ENCODE measurements at regions not wholly inside any gene's neighbourhood (a gene's known extent, or its start where the extent isn't known, plus 50 kb on each side); places are given as distances from the start of the nearest gene placed in this dataset.
"Not testable (repeated sequence)": the region's sequence is repeated elsewhere in the genome, so short reads cannot be mapped to it uniquely, and the experiment has no call there.

DNA sequence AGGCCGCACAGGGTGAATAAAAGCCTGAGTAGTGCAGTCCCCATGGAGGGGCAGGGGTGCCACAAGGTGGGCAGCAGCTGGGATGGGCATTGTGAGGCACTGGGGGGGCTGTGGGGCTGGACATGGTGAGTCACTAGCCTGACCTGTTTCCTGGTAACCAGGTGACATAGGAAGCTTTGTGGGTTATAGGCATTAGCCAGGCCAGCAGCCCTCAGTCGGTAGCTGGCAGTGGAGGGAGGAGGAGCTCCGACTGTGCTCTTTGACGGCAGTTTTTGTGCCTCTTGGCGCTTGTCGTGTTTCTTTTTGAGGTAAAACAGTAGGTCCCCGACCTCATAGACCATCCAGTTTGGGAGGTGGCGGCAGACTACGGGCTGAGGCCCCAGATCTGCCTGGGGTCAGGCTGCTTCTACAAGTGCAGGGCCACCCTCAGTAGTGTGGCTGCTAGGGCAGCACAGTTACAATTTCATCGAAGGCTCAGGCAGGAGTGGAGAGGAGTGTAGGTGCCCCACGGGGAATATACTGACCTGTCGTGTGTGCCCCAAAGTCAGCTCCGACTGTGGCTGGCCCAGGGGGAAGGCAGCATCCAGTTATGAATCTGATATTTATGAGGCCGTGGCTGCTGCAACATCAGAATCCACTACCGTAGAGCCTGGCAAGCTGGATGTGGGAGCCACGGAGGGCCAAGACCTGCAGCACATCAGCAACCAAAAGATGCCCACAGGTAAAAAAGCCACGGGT lies 107.7 kb downstream of the CRYBB2 start:
- no peak overlapping the region for H3K4me3 ChIP-seq (ENCODE audit: low read depth in 1 of 3, low read length in 3 of 3)
- FAIRE-seq (no peak), DNase-seq (no peak)
- no peak overlapping the region for H3K27ac ChIP-seq (ENCODE audit: low read depth in 1 of 3, low read length in 2 of 3)
- H3K36me3 ChIP-seq (ENCODE audit: control insufficient read depth in 3 of 3, insufficient read depth in 2 of 3, low read depth in 1 of 3, low read length in 3 of 3), result no peaks in the 10 kb centered on the region
- WGBS, 3 donors, result 78 to 83% (median 82%) methylated on average over 16 of the region's 17 CpGs
- H3K27me3 ChIP-seq (ENCODE audit: control insufficient read depth in 3 of 3, insufficient read depth in 3 of 3, low read length in 3 of 3), result no peaks in the 10 kb centered on the region
- no peaks in the 10 kb centered on the region for H3K9me3 ChIP-seq (ENCODE audit: control insufficient read depth in 2 of 2, insufficient read depth in 1 of 2, low read depth in 1 of 2, low read length in 1 of 2)
- no peaks in the 10 kb centered on the region for H3K4me1 ChIP-seq (ENCODE audit: control insufficient read depth in 3 of 3, insufficient read depth in 2 of 3, low read depth in 1 of 3, low read length in 2 of 3)

DNA sequence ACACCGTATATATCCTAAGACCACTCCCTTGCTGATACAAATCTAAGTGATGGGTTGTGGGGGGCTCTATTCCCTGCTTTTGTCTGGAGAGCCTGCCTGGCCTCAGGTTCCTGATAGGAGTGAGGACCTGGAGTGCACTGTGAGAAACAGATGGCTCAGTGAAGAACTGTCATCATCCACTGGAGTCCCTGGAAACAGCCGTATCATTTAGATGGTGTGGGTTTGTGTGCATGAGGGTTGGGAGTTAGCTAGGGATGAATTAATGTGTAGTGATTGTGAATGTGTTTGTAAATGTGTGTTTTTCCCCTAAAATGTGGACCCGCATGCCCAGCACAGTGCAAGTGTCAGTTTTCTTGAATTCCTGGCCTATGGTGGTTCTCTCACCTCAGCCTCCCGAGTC lies 111.6 kb downstream of the CRYBB2 start:
- FAIRE-seq, result no peak
- H3K4me3 ChIP-seq (ENCODE audit: low read depth in 1 of 3, low read length in 3 of 3), result no peak overlapping the region
- no peak for DNase-seq
- H3K27me3 ChIP-seq (ENCODE audit: control insufficient read depth in 3 of 3, insufficient read depth in 3 of 3, low read length in 3 of 3), result no peaks in the 10 kb centered on the region
- 76 to 85% (median 84%) methylated on average over 4 of the region's 4 CpGs for WGBS, 3 donors
- no peaks in the 10 kb centered on the region for H3K4me1 ChIP-seq (ENCODE audit: control insufficient read depth in 3 of 3, insufficient read depth in 2 of 3, low read depth in 1 of 3, low read length in 2 of 3)
- H3K27ac ChIP-seq (ENCODE audit: low read depth in 1 of 3, low read length in 2 of 3), result no peak overlapping the region
- H3K9me3 ChIP-seq (ENCODE audit: control insufficient read depth in 2 of 2, insufficient read depth in 1 of 2, low read depth in 1 of 2, low read length in 1 of 2), result no peaks in the 10 kb centered on the region
- H3K36me3 ChIP-seq (ENCODE audit: control insufficient read depth in 3 of 3, insufficient read depth in 2 of 3, low read depth in 1 of 3, low read length in 3 of 3), result no peaks in the 10 kb centered on the region

DNA sequence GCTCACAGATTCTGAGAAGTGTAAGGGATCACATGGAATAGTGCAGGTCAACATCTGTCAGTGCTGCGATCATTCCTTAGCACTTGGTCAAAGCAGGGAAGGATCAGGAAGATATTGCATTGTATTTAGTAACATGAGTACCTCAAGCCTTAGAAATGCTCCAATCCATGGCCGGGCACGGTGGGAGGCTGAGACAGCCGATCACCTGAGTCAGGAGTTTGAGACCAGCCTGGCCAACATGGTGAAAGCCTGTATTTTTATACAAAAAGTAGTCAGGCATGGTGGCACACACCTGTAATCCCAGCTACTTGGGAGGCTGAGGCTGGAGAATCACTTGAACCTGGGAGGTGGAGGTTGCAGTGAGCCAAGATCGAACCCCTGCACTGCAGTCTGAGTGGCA lies 112.5 kb downstream of the CRYBB2 start:
- H3K27ac ChIP-seq (ENCODE audit: low read depth in 1 of 3, low read length in 2 of 3); DNase-seq; H3K4me3 ChIP-seq (ENCODE audit: low read depth in 1 of 3, low read length in 3 of 3); H3K9me3 ChIP-seq (ENCODE audit: control insufficient read depth in 2 of 2, insufficient read depth in 1 of 2, low read depth in 1 of 2, low read length in 1 of 2); H3K4me1 ChIP-seq (ENCODE audit: control insufficient read depth in 3 of 3, insufficient read depth in 2 of 3, low read depth in 1 of 3, low read length in 2 of 3); H3K27me3 ChIP-seq (ENCODE audit: control insufficient read depth in 3 of 3, insufficient read depth in 3 of 3, low read length in 3 of 3); FAIRE-seq; H3K36me3 ChIP-seq (ENCODE audit: control insufficient read depth in 3 of 3, insufficient read depth in 2 of 3, low read depth in 1 of 3, low read length in 3 of 3): not testable (repeated sequence)
- WGBS, 3 donors, result 83 to 92% (median 88%) methylated on average over 5 of the region's 5 CpGs

DNA sequence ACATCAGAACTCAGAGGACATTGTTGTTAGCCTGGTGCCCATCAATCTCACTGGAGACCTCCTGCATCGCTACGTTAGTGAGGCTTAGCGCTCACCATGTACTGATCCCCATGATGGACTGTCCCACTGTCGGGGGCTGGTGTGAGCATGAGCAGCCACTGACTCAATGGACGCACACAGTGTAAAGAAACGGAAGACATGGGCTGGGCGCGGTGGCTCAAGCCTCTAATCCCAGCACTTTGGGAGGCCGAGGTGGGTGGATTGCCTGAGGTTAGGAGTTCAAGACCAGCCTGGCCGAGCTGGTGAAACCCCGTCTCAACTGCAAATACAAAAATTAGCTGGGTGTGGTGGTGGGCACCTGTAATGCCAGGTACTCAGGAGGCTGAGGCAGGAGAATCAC lies 112.9 kb downstream of the CRYBB2 start:
- no peaks in the 10 kb centered on the region for H3K27me3 ChIP-seq (ENCODE audit: control insufficient read depth in 3 of 3, insufficient read depth in 3 of 3, low read length in 3 of 3)
- H3K36me3 ChIP-seq (ENCODE audit: control insufficient read depth in 3 of 3, insufficient read depth in 2 of 3, low read depth in 1 of 3, low read length in 3 of 3), result no peaks in the 10 kb centered on the region
- H3K27ac ChIP-seq (ENCODE audit: low read depth in 1 of 3, low read length in 2 of 3), result no peak overlapping the region
- WGBS, 3 donors, result 87 to 93% (median 90%) methylated on average over 11 of the region's 11 CpGs
- no peak overlapping the region for H3K4me3 ChIP-seq (ENCODE audit: low read depth in 1 of 3, low read length in 3 of 3)
- no peaks in the 10 kb centered on the region for H3K9me3 ChIP-seq (ENCODE audit: control insufficient read depth in 2 of 2, insufficient read depth in 1 of 2, low read depth in 1 of 2, low read length in 1 of 2)
- DNase-seq, result no peak
- no peaks in the 10 kb centered on the region for H3K4me1 ChIP-seq (ENCODE audit: control insufficient read depth in 3 of 3, insufficient read depth in 2 of 3, low read depth in 1 of 3, low read length in 2 of 3)
- no peak for FAIRE-seq

DNA sequence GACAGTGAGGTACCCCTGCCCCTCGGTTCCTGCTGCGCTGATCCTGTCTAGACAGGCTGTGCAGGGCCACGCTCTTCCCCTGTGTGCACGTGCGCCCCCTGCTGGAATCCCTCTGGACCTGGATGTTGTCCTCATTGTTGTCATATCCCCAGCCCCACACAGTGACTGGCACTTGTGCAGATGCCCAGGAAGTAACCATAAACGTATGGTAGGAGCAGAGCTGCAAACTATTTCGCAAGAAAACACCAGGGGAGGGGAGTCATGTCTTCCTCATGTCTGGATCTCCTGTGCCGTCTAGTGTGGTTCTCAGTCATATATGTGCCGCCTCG lies 114.7 kb downstream of the CRYBB2 start:
- 30 to 33% (median 30%) methylated on average over 10 of the region's 10 CpGs for WGBS, 3 donors
- no peaks in the 10 kb centered on the region for H3K36me3 ChIP-seq (ENCODE audit: control insufficient read depth in 3 of 3, insufficient read depth in 2 of 3, low read depth in 1 of 3, low read length in 3 of 3)
- H3K4me1 ChIP-seq (ENCODE audit: control insufficient read depth in 3 of 3, insufficient read depth in 2 of 3, low read depth in 1 of 3, low read length in 2 of 3), result no peaks in the 10 kb centered on the region
- no peaks in the 10 kb centered on the region for H3K9me3 ChIP-seq (ENCODE audit: control insufficient read depth in 2 of 2, insufficient read depth in 1 of 2, low read depth in 1 of 2, low read length in 1 of 2)
- H3K27me3 ChIP-seq (ENCODE audit: control insufficient read depth in 3 of 3, insufficient read depth in 3 of 3, low read length in 3 of 3), result no peaks in the 10 kb centered on the region
- no peak overlapping the region for H3K4me3 ChIP-seq (ENCODE audit: low read depth in 1 of 3, low read length in 3 of 3)
- FAIRE-seq, result no peak
- H3K27ac ChIP-seq (ENCODE audit: low read depth in 1 of 3, low read length in 2 of 3), result no peak overlapping the region
- peak; percentile 41 to 57 for DNase-seq

DNA sequence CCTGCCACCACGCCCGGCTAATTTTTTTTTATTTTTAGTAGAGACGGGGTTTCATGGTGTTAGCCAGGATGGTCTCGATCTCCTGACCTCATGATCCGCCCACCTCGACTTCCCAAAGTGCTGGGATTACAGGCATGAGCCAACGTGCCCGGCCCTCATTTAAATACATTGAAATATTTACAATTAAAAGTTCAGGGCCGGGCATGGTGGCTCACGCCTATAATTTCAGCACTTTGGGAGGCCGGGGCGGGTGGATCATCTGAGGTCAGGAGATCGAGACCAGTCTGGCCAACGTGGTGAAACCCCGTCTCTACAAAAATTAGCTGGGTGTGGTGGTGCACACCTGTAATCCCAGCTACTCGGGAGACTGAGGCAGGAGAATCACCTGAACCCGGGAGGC lies 115.2 kb downstream of the CRYBB2 start:
- DNase-seq; H3K9me3 ChIP-seq (ENCODE audit: control insufficient read depth in 2 of 2, insufficient read depth in 1 of 2, low read depth in 1 of 2, low read length in 1 of 2); H3K4me1 ChIP-seq (ENCODE audit: control insufficient read depth in 3 of 3, insufficient read depth in 2 of 3, low read depth in 1 of 3, low read length in 2 of 3); H3K27ac ChIP-seq (ENCODE audit: low read depth in 1 of 3, low read length in 2 of 3); H3K27me3 ChIP-seq (ENCODE audit: control insufficient read depth in 3 of 3, insufficient read depth in 3 of 3, low read length in 3 of 3); H3K4me3 ChIP-seq (ENCODE audit: low read depth in 1 of 3, low read length in 3 of 3); H3K36me3 ChIP-seq (ENCODE audit: control insufficient read depth in 3 of 3, insufficient read depth in 2 of 3, low read depth in 1 of 3, low read length in 3 of 3); FAIRE-seq: not testable (repeated sequence)
- 86 to 90% (median 87%) methylated on average over 17 of the region's 17 CpGs for whole genome bisulfite sequencing, 3 donors

DNA sequence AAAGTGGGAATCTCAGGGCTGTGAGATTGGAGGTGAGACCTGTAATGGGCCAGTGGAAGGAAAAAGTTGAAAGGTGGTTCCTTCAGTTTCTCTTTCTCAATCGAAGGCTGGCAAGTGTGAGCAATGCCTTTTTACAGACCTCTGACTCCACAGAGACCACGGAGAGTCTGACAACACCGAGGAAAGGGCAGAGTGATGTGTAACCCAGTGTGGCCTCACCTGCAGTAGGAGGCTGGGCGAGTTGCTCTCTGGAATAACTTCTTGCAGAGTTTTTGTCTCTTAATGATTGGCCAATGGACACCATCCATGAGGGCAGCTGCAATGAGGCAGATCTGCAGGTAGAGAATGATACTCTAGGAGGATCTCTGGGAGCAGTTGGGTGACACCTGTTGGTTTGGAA lies 115.8 kb downstream of the CRYBB2 start:
- H3K27me3 ChIP-seq (ENCODE audit: control insufficient read depth in 3 of 3, insufficient read depth in 3 of 3, low read length in 3 of 3); H3K9me3 ChIP-seq (ENCODE audit: control insufficient read depth in 2 of 2, insufficient read depth in 1 of 2, low read depth in 1 of 2, low read length in 1 of 2); DNase-seq; H3K4me1 ChIP-seq (ENCODE audit: control insufficient read depth in 3 of 3, insufficient read depth in 2 of 3, low read depth in 1 of 3, low read length in 2 of 3); FAIRE-seq; H3K4me3 ChIP-seq (ENCODE audit: low read depth in 1 of 3, low read length in 3 of 3); H3K36me3 ChIP-seq (ENCODE audit: control insufficient read depth in 3 of 3, insufficient read depth in 2 of 3, low read depth in 1 of 3, low read length in 3 of 3): not testable (repeated sequence)
- 76 to 83% (median 83%) methylated on average over 4 of the region's 4 CpGs for WGBS, 3 donors
- H3K27ac ChIP-seq (ENCODE audit: low read depth in 1 of 3, low read length in 2 of 3), result peak overlapping the region in 1 of 3 donors; percentile 3

DNA sequence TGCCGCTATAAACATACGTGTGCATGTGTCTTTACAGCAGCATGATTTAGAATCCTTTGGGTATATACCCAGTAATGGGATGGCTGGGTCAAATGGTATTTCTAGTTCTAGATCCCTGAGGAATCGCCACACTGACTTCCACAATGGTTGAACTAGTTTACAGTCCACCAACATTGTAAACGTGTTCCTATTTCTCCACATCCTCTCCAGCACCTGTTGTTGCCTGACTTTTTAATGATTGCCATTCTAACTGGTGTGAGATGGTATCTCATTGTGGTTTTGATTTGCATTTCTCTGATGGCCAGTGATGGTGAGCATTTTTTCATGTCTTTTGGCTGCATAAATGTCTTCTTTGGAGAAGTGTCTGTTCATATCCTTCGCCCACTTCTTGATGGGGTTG lies 121.1 kb downstream of the CRYBB2 start:
- not testable (repeated sequence) for H3K4me3 ChIP-seq (ENCODE audit: low read depth in 1 of 3, low read length in 3 of 3); H3K4me1 ChIP-seq (ENCODE audit: control insufficient read depth in 3 of 3, insufficient read depth in 2 of 3, low read depth in 1 of 3, low read length in 2 of 3); H3K36me3 ChIP-seq (ENCODE audit: control insufficient read depth in 3 of 3, insufficient read depth in 2 of 3, low read depth in 1 of 3, low read length in 3 of 3); H3K27me3 ChIP-seq (ENCODE audit: control insufficient read depth in 3 of 3, insufficient read depth in 3 of 3, low read length in 3 of 3); FAIRE-seq; DNase-seq; H3K9me3 ChIP-seq (ENCODE audit: control insufficient read depth in 2 of 2, insufficient read depth in 1 of 2, low read depth in 1 of 2, low read length in 1 of 2); H3K27ac ChIP-seq (ENCODE audit: low read depth in 1 of 3, low read length in 2 of 3)
- 94 to 99% (median 94%) methylated on average over 5 of the region's 5 CpGs for WGBS, 3 donors

DNA sequence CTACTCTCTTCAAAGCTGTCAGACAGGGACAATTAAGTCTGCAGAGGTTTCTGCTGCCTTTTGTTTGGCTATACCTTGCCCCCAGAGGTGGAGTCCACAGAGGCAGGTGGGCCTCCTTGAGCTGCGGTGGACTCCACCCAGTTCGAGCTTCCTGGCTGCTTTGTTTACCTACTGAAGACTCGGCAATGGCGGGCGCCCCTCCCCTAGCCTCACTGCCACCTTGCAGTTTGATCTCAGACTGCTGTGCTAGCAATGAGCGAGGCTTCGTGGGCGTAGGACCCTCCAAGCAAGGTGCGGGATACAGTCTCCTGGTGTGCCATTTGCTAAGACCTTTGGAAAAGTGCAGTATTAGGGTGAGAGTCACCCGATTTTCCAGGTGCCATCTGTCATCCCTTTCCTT lies 124.9 kb downstream of the CRYBB2 start:
- H3K9me3 ChIP-seq (ENCODE audit: control insufficient read depth in 2 of 2, insufficient read depth in 1 of 2, low read depth in 1 of 2, low read length in 1 of 2); H3K4me1 ChIP-seq (ENCODE audit: control insufficient read depth in 3 of 3, insufficient read depth in 2 of 3, low read depth in 1 of 3, low read length in 2 of 3); DNase-seq; H3K36me3 ChIP-seq (ENCODE audit: control insufficient read depth in 3 of 3, insufficient read depth in 2 of 3, low read depth in 1 of 3, low read length in 3 of 3); H3K27ac ChIP-seq (ENCODE audit: low read depth in 1 of 3, low read length in 2 of 3); FAIRE-seq; H3K27me3 ChIP-seq (ENCODE audit: control insufficient read depth in 3 of 3, insufficient read depth in 3 of 3, low read length in 3 of 3); H3K4me3 ChIP-seq (ENCODE audit: low read depth in 1 of 3, low read length in 3 of 3): not testable (repeated sequence)
- WGBS, 3 donors, result 93 to 97% (median 94%) methylated on average over 10 of the region's 10 CpGs
